B cell (primary cell): ENCODE measurements at regions not wholly inside any gene's neighbourhood (a gene's known extent, or its start where the extent isn't known, plus 50 kb on each side); places are given as distances from the start of the nearest gene placed in this dataset.

Source experiments
- ATAC-seq: fragments of 200-7000 bp; cut with Tn5 transposase; one replicate; pipeline ENCODE4 v1.10.0; 2021; ENCODE audit warnings: low read depth, mild to moderate bottlenecking, moderate number of reproducible peaks, moderate library complexity
- CTCF ChIA-PET: fragments of 350-600 bp; sonication (Branson Sonifier 250); formaldehyde crosslinking; loops from one replicate; lab custom pipeline; 2021; ENCODE audit warnings: antibody characterized with exemption, inconsistent platforms; lab: Charles Lee
- POLR2A ChIA-PET: fragments of 350-600 bp; sonication (Branson Sonifier 250); formaldehyde crosslinking; loops from one replicate; lab custom pipeline; 2021; ENCODE audit warnings: antibody characterized with exemption; lab: Charles Lee
- DNase-seq: peaks from one replicate; pipeline ENCODE4 v3.0.0; 2013
- H2AFZ ChIP-seq: 2 replicates; pipeline ENCODE4 v1.6.1; 2012; ENCODE audit warnings: mild to moderate bottlenecking, low read depth, low read length; ENCODE audit not compliant: insufficient read depth, poor library complexity, severe bottlenecking
- H3K27ac ChIP-seq, 2 donors: 1 replicate in 1 of 2; 2 replicates in 1 of 2; pipeline ENCODE4 v1.5.1; 2012 to 2013; ENCODE audit warnings: low read length in 2 of 2, mild to moderate bottlenecking in 2 of 2, moderate library complexity in 1 of 2
- H3K27me3 ChIP-seq, 4 experiments: fragments of 200-600 bp in 1 of 4; sonication (generic) in 1 of 4; replicated peaks in 1 of 4; 1 replicate in 2 of 4; 2 replicates in 2 of 4; pipeline versions ENCODE4 v1.6.1 to v1.7.0; 2013 to 2016; ENCODE audit warnings: low read length in 3 of 4, mild to moderate bottlenecking in 2 of 4, mixed read lengths in 1 of 4, moderate library complexity in 1 of 4; ENCODE audit not compliant: insufficient read depth in 4 of 4, control insufficient read depth in 3 of 4; ENCODE audit errors: control extremely low read depth in 1 of 4
- H3K36me3 ChIP-seq, 2 experiments: replicated peaks in 1 of 2; 1 replicate in 1 of 2; 2 replicates in 1 of 2; pipeline versions ENCODE4 v1.6.1 to v1.7.1; 2013; ENCODE audit warnings: low read length in 1 of 2; ENCODE audit not compliant: insufficient read depth in 2 of 2, control insufficient read depth in 1 of 2; ENCODE audit errors: control extremely low read depth in 1 of 2, extremely low read depth in 1 of 2
- H3K4me1 ChIP-seq, 2 donors: fragments of 200-600 bp in 1 of 2; sonication (generic) in 1 of 2; 1 replicate in 1 of 2; 2 replicates in 1 of 2; pipeline versions ENCODE4 v1.5.1 to v1.6.1; 2013 to 2017; ENCODE audit warnings: low read length in 2 of 2; ENCODE audit not compliant: control insufficient read depth in 2 of 2, insufficient read depth in 2 of 2
- H3K4me2 ChIP-seq: replicated peaks from 2 replicates; pipeline ENCODE3; 2012; ENCODE audit warnings: mild to moderate bottlenecking, low read depth, low read length; ENCODE audit not compliant: poor library complexity, severe bottlenecking
- H3K4me3 ChIP-seq, 5 experiments: fragments of 200-600 bp in 1 of 5; sonication (generic) in 1 of 5; 1 replicate in 3 of 5; 2 replicates in 2 of 5; pipeline versions ENCODE4 v1.5.1 to v1.7.0; 2011 to 2016; ENCODE audit warnings: low read length in 4 of 5, mild to moderate bottlenecking in 4 of 5, low read depth in 2 of 5, control low read depth in 1 of 5, moderate library complexity in 1 of 5; ENCODE audit not compliant: insufficient read depth in 1 of 5; ENCODE audit errors: control extremely low read depth in 1 of 5, extremely low read depth in 1 of 5
- H3K79me2 ChIP-seq: fragments of 200-600 bp; sonication (generic); one replicate; pipeline ENCODE4 v1.6.0; 2016; ENCODE audit warnings: low read length; ENCODE audit not compliant: control insufficient read depth, insufficient read depth
- H3K9ac ChIP-seq: fragments of 200-600 bp; sonication (generic); 2 replicates; pipeline ENCODE4 v1.6.1; 2017; ENCODE audit warnings: mild to moderate bottlenecking, low read length, moderate library complexity
- H3K9me3 ChIP-seq, 3 donors: one replicate each; pipeline versions ENCODE4 v1.6.1 to v1.7.1; 2013; ENCODE audit warnings: low read length in 2 of 3; ENCODE audit not compliant: control insufficient read depth in 2 of 3, insufficient read depth in 1 of 3; ENCODE audit errors: control extremely low read depth in 1 of 3
- H4K20me1 ChIP-seq: 2 replicates; pipeline ENCODE4 v1.6.0; 2012; ENCODE audit warnings: mild to moderate bottlenecking, low read length; ENCODE audit not compliant: insufficient read depth, control insufficient read depth, poor library complexity, severe bottlenecking
- H3K27ac Mint-ChIP-seq: one replicate; pipeline ENCODE4 v1.8.0; 2021; ENCODE audit warnings: mixed read lengths
- H3K27me3 Mint-ChIP-seq: one replicate; pipeline ENCODE4 v1.8.0; 2021; ENCODE audit warnings: mixed read lengths
- H3K4me1 Mint-ChIP-seq: one replicate; pipeline ENCODE4 v1.8.0; 2021; ENCODE audit warnings: mixed read lengths
- H3K4me3 Mint-ChIP-seq: one replicate; pipeline ENCODE4 v1.8.0; 2021; ENCODE audit warnings: mixed read lengths
- H3K9me3 Mint-ChIP-seq: one replicate; pipeline ENCODE4 v1.8.0; 2022; ENCODE audit warnings: mixed read lengths; ENCODE audit not compliant: insufficient read depth
- EZH2 ChIP-seq: IDR thresholded peaks from 2 replicates; pipeline ENCODE4 v1.6.1; 2012; ENCODE audit warnings: borderline replicate concordance, low read depth, mild to moderate bottlenecking, moderate library complexity, low read length; ENCODE audit not compliant: insufficient read depth, poor library complexity, severe bottlenecking
- WGBS: methylation state at CpG from one replicate; pipeline ENCODE4 v1.1.5; 2013; ENCODE audit warnings: missing lambda C conversion rate; ENCODE audit not compliant: insufficient coverage; 5-methylcytosine and 5-hydroxymethylcytosine counted together
- intact Hi-C: fragments of 100-400 bp; cut with micrococcal nuclease; formaldehyde crosslinking; loops from one replicate; pipeline ENCODE4 v1.10.0; 2022
- TF ChIP-seq, protein P1 (sequence below): fragments of 200-600 bp; IDR thresholded peaks from one replicate; pipeline ENCODE4 v1.8.0; 2022; ENCODE audit warnings: antibody characterized with exemption, mild to moderate bottlenecking

DNA sequence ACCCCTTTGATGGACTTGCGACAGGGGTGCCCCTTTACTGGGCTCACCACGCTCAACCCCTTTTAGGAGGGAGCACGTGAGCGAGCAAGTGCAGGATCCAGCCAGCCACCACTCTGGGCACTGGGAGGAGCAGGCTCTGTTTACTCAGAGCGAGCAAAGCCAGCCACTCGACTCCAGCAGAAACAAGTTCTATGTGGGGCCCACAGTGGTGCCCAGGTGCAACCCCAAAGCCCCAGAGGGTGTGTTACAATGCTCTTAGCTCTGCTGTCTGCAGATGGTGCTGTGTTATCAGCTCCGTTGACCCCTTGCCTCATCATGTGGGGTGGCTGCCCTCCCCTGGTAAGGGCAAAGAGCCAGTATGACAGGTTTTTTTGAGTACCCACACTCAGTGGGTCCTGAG is 120.3 kb upstream of the SUCLG2 start:
- H3K27me3 Mint-ChIP-seq: peaks cover 6% of the 10 kb centered on the region
- H3K9me3 Mint-ChIP-seq: peaks cover 4% of the 10 kb centered on the region

DNA sequence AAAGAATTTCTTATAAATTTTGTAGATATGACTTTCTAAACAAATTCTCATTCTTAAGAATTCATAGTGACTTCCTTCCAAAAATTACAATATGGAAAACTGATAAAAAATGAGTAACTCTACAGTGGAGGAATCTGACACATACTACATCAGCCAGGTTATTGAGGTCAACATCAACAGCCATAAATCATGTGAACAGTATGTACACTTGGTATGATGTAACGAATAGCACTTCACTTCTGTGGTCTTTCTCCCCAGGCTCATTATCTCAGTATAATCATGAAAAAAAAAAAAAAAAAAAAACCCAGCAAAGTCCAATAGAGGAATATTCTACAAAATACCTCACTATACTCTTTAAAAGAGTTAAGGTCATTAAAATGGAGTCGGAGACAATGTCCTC is 111.2 kb upstream of the SUCLG2 start:
- ATAC-seq (no peak), DNase-seq (no peak)
- Mint-ChIP-seq H3K4me1 (no peaks in the 10 kb centered on the region), H3K9me3 (peaks cover 8% of the 10 kb centered on the region), H3K4me3 (no peak overlapping the region), H3K27me3 (no peaks in the 10 kb centered on the region), H3K27ac (no peak overlapping the region)
- CTCF ChIA-PET: no interaction called here
- Histone ChIP-seq H3K4me1 (no peaks in the 10 kb centered on the region), H3K4me2 (no peak overlapping the region), H3K9me3 (peaks cover 0 to 7% (median 2%) of the 10 kb centered on the region in 3 donors), H3K9ac (no peak overlapping the region), H3K27ac (no peak overlapping the region), H3K27me3 (no peaks in the 10 kb centered on the region), H3K4me3 (no peak overlapping the region), H4K20me1 (no peaks in the 10 kb centered on the region), H2AFZ (no peak overlapping the region), H3K79me2 (no peaks in the 10 kb centered on the region), H3K36me3 (no peaks in the 10 kb centered on the region)
- no peak for TF ChIP-seq EZH2
- TF ChIP-seq, protein P1, sequence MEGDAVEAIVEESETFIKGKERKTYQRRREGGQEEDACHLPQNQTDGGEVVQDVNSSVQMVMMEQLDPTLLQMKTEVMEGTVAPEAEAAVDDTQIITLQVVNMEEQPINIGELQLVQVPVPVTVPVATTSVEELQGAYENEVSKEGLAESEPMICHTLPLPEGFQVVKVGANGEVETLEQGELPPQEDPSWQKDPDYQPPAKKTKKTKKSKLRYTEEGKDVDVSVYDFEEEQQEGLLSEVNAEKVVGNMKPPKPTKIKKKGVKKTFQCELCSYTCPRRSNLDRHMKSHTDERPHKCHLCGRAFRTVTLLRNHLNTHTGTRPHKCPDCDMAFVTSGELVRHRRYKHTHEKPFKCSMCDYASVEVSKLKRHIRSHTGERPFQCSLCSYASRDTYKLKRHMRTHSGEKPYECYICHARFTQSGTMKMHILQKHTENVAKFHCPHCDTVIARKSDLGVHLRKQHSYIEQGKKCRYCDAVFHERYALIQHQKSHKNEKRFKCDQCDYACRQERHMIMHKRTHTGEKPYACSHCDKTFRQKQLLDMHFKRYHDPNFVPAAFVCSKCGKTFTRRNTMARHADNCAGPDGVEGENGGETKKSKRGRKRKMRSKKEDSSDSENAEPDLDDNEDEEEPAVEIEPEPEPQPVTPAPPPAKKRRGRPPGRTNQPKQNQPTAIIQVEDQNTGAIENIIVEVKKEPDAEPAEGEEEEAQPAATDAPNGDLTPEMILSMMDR: no peak
- intact Hi-C loops: no loop called here
- POLR2A ChIA-PET: no interaction called here
- no CpG with 5 or more reads among the region's 2 CpGs for WGBS

More for the DNA sequence above, 120.3 kb upstream of the SUCLG2 start:
- 86% methylated on average over 7 of the region's 7 CpGs for WGBS
- TF ChIP-seq EZH2: no peak
- TF ChIP-seq, protein P1: no peak
- H3K4me3 ChIP-seq: no peak overlapping the region
- ChIA-PET POLR2A (no interaction called here), CTCF (no interaction called here)
- no peak overlapping the region for H3K9ac ChIP-seq
- H3K9me3 ChIP-seq: peaks cover 0 to 5% (median 3%) of the 10 kb centered on the region in 3 donors
- Mint-ChIP-seq H3K4me3 (no peak overlapping the region), H3K27ac (no peak overlapping the region), H3K4me1 (peaks cover 10% of the 10 kb centered on the region)
- H3K79me2 ChIP-seq: no peaks in the 10 kb centered on the region
- H3K4me2 ChIP-seq: no peak overlapping the region
- H3K36me3 ChIP-seq: no peaks in the 10 kb centered on the region
- no peak overlapping the region for H3K27ac ChIP-seq
- ATAC-seq (no peak), DNase-seq (no peak)
- intact Hi-C loops: no loop called here
- H4K20me1 ChIP-seq: no peaks in the 10 kb centered on the region
- H3K4me1 ChIP-seq: peaks cover 0 to 2% of the 10 kb centered on the region in 2 donors
- no peaks in the 10 kb centered on the region for H3K27me3 ChIP-seq
- H2AFZ ChIP-seq: no peak overlapping the region
